Kasumi-1 (cell line): ENCODE measurements at regions not wholly inside any gene's neighbourhood (a gene's known extent, or its start where the extent isn't known, plus 50 kb on each side); places are given as distances from the start of the nearest gene placed in this dataset.
"Not testable (repeated sequence)": the region's sequence is repeated elsewhere in the genome, so short reads cannot be mapped to it uniquely, and the experiment has no call there.

Experiments
- DNase-seq, 2 experiments: peaks; one replicate each; lab custom pipeline; 2025; lab: John Stamatoyannopoulos, UW

- no peak for DNase-seq
These were observed 641.6 kb downstream of the RFPL4B start for GRCh38 chr6:112988748-112989147.

- DNase-seq: no peak
These were observed 643.8 kb downstream of the RFPL4B start for GRCh38 chr6:112990971-112991370.

DNA sequence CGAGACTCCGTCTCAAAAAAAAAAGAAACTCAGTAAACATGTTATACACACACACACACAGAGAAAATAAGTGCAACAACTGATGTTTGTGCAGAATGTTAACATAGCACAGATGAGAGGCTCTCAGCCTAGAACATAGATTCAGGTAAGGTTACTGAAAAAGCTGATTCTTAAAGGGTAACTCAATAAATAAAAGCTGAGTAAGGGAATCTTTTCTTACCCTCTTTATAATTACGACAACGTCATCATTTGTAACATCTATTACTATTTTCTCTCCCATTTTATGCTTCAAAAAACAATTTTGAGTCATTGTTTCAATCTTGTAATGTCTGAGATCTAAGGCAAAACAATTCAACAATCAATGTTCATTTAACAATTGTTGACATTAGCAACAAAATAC is 644.8 kb downstream of the RFPL4B start:
- DNase-seq: no peak

GRCh38 chr6:112997421-112998085 is 650.4 kb downstream of the RFPL4B start:
- no peak for DNase-seq

GRCh38 chr6:113004054-113004453 is 656.9 kb downstream of the RFPL4B start:
- no peak for DNase-seq

DNA sequence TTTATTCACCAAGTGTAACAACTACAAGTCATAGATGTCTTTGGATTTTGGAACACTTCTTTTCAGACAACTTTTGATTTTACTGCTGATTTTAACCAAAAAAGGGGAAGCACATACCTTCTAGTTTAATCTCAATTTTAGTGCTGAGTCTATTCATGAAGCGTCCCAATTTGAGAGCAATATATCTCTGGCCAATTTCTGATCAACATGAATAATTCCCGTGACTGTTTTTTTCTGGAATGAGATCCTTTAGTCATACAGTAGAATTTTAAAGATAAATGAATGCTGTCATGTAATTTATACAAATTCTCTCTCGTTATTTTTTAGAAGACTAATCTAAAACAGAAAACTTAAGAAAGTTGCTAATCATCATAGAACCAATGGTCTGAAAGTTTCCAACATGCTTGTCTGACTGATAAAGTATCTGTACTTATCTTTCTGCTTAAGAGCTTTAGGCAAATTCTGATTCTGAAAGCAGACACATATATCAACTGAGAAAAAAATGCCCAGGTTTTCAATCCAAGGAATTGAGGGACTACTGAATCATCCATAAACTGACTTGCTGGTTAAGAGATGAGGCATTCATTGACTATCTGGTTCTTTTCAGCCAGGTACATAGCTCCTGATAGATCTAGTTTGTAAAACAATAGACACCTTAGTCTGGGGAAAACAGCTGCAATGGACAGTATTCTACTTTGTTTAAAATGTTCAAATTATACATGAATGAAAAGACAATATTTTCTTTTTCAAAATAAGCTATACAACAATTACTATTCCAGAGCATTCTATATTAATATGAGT is 657.5 kb downstream of the RFPL4B start:
- no peak for DNase-seq

- no peak for DNase-seq
These were observed 659.4 kb downstream of the RFPL4B start for GRCh38 chr6:113006494-113006893.

DNA sequence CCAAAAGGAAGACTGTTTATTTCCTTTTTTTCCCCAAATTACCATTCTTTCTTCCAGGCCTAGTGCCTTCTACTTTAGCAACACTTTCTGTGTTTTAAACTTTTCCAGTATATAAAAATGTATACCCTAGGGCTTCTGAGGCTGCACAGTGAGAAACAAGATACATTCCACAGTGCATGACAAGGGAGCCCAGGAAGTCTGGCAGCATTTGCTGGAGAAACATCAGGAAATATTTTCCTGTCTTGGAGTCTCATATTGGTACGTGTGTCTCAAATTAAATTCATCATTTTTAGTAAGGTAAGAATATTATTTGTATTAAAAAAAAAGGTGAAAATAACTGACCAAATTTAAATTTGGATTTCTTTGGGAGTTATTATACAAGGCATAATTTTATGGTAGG is 662.6 kb downstream of the RFPL4B start:
- DNase-seq: no peak

DNA sequence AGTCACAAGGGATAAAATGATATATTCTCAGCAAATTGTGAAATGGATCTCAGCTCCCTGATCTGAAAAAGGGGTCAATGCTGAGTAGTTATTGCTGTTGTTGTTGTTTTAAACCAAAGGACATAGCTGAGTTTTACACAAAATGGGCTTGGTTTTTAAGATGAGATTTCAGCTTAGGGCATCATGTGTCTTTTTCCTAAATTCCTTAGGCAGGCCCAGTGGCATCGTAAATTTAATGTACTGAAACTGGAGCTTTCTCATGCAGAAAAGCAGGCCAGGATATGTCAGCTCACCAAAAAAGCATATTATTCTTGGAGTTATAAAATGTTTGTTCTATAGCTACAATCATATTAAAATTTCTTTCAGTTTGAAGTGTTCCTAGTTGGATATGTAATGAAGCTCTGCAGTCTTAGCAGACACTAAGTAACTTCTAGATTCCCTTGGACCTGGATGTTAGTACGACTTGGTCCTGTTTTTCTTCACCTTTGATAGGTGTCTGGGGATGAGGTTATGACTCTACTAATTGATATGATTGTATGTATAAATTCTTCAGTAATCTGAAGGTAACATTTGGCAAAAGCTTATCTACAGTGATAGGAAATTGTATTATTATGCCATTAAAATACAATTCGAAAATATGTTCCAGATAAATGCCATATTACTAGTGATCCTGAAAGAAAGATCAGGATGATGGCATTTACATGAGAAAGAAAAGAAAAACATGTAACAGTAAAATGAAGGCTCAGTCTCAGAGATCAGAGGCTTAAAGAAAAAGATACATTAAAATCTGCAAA is 663.3 kb downstream of the RFPL4B start:
- DNase-seq: no peak

GRCh38 chr6:113011389-113011788 is 664.3 kb downstream of the RFPL4B start:
- DNase-seq: no peak

DNA sequence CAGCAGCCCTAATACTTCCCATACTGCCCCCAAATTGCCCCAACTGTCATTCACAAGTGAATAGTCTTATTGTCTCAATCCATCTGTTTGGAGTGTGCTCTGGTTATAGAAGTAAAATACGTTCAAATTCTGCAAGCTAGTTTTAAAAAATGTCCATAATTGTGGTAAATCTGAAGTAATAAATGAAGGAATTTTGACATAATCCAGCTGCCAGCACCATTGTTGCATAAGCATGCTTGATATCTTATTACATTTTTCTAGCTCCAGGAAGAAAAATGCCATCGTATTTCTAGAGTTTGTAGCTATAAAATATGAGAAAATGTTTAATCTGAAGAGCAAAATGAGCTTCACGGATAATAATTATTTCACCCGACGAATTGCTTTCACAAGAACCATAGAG is 664.7 kb downstream of the RFPL4B start:
- no peak for DNase-seq

GRCh38 chr6:113015249-113015648 is 668.1 kb downstream of the RFPL4B start:
- DNase-seq: no peak

DNA sequence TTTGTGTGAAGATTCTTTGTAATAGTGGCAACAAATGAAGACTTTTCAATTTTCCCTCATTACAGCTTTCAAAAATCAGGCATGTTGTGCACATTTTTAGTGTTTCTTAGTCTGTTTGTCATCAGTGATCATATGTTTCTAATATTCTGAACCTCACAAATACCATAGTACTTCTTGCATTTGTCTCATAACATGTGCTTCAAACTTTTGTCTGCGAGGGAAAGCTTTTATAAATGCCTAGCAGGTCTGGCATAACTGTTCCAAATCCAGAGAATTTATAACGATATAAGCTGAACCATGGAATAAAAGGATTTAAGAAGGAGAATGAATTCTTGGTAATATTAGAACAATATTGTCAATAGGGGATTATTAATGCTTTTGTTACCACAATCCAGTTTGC is 670.2 kb downstream of the RFPL4B start:
- no peak for DNase-seq

DNA sequence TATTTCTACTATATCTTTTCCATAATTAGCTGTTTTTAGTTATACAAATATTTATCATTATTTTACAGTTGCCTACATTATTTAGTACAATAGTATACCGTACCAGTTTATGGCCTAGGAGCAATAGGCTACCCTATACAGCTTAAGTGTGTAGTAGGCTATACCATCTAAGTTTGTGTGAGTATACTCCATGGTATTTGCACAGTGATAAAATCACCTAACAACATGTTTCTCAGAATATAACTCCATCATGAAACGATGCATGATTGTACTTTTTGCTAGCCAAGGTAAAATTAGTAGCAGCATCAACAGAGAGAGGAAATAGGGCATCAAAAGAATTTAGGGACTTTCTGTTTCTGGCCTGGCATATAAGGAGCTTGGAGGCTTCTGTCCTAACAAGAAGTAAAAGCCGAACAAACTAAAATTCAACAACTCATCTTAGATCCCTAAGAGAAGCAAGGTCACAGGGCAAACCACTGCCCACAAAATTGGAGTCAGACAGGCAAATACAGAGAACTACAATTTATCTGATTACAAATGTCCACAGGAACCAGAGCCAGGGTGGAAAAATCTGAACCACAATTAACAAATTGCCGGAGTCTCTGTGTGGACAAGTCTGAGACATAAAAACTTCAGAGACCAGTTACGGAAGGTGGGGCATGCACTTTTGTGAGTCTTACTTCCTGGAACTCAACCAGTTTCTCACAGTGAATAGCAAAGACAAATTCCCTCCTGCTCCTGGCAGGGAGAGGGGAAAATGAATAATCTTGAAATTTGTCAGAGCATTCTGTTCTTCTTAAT is 671.4 kb downstream of the RFPL4B start:
- no peak for DNase-seq

GRCh38 chr6:113019176-113019575 is 672.0 kb downstream of the RFPL4B start:
- no peak for DNase-seq

- DNase-seq: no peak
These were observed 680.6 kb downstream of the RFPL4B start for GRCh38 chr6:113027780-113028179.

GRCh38 chr6:113029161-113029560 is 682.0 kb downstream of the RFPL4B start:
- DNase-seq: not testable (repeated sequence)

DNA sequence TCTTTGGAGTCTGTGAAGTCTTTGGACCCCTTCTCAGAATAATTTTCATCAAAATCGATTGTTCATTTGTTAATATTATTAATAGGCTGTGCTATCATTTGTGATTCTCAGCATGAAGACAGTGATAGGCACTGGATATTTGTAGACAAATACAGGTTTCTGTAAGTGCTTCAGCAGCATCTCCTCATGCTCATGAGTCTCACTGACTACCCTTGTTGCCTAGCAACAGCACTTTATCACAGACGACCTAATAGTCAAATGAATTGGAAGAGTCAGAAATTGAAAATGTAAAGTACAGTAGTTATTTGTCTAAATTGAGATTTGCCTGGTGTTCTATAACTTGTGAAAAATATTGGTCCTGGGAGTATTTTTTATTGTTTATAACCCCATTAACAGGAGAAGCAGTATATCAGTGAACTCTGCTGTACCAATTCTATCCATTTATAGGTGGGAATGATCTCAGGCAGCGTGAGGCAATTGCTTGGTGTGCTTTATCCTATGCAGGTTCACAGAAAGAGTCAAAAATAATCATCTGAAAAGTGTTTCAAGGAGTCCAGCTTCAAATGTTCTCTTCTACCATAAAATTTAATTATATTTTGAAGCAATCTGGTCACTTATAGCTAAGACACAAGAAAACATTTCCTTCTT is 684.6 kb downstream of the RFPL4B start:
- no peak for DNase-seq

GRCh38 chr6:113039005-113039404 is 691.9 kb downstream of the RFPL4B start:
- no peak for DNase-seq

GRCh38 chr6:113047148-113047547 is 700.0 kb downstream of the RFPL4B start:
- no peak for DNase-seq

GRCh38 chr6:113047932-113048331 is 700.8 kb downstream of the RFPL4B start:
- no peak for DNase-seq
